GM19239 (cell line): ENCODE measurements at regions not wholly inside any gene's neighbourhood (a gene's known extent, or its start where the extent isn't known, plus 50 kb on each side); places are given as distances from the start of the nearest gene placed in this dataset.

ENCODE experiments used
- DNase-seq: peaks from one replicate; pipeline ENCODE4 v3.0.0; 2011; ENCODE audit warnings: low spot score; ENCODE audit not compliant: insufficient read length
- FAIRE-seq: peaks from 2 replicates; lab custom pipeline; 2011; peaks lifted over from hg19 to GRCh38; lab: Jason Lieb, UNC

- no peak for DNase-seq
Observed at GRCh38 chr7:18396953-18397352, 98.6 kb upstream of the HDAC9 start.

GRCh38 chr7:18399436-18400235, 95.9 kb upstream of the HDAC9 start:
- FAIRE-seq (peak; percentile 39), DNase-seq (no peak)

More at GRCh38 chr7:18396953-18397352, 98.6 kb upstream of the HDAC9 start:
- no peak for FAIRE-seq

DNA sequence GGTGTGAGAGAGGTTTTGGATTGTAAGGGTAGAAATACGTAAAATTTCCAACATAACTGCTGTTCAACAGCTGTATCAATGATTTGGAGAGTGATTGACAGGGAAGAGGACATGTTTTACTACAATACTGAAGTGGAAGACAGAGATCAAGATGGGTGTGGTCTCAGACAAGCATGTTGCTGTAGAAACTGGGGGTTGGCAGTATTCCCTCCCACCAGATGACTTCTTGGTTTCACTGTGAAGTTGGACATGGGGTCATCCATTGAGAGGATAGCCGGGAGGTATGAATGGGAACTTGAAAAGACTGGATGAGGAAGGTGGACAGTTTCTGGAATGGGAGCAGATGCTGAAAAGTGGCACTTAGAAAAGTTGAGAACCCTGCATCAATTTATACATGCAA, 95.3 kb upstream of the HDAC9 start:
- FAIRE-seq: no peak
- DNase-seq: no peak

DNA sequence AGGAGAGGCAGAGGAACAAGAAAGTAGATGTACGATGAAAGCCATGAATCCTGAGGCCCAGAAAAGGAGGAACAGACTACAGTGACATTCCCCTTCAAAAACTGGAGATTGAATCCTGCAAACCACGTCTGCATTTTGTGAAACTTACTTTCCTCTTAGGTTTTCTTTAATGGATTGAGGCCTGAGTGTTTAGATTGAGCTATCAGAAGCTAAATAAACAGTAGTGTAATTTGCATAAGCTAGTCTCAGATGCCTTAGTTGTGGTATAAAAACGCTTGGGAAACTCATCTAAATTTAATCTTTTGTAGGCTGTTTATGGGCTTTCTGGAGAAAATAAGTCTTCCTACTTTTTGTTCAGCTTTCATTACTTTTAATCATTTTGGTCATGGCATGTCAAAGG, 94.8 kb upstream of the HDAC9 start:
- DNase-seq (no peak), FAIRE-seq (no peak)

GRCh38 chr7:18401757-18402156, 93.8 kb upstream of the HDAC9 start:
- DNase-seq: no peak
- no peak for FAIRE-seq

GRCh38 chr7:18402488-18403183, 92.9 kb upstream of the HDAC9 start:
- DNase-seq (no peak), FAIRE-seq (no peak)

- DNase-seq (no peak), FAIRE-seq (no peak)
Observed at GRCh38 chr7:18405726-18406125, 89.8 kb upstream of the HDAC9 start.

DNA sequence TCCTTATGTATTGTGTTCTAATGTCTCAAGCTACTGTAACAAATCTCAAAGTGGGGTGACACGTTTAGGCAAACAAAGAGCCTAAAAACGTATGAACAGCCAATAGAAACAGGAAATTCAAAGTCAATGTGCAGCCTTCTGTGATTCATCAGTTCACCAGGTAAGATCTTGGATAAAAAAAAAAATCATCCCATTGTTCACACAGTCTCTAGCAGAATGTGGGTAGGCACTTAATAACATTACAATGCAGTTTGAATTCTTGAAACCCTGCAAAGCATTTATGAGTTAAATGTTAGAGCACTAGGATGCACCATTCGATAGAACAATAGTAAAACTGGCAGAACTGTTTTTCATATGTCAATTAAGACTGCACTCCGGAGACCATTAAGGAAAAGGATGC, 88.2 kb upstream of the HDAC9 start:
- DNase-seq (no peak), FAIRE-seq (no peak)

GRCh38 chr7:18408461-18408860, 87.1 kb upstream of the HDAC9 start:
- DNase-seq (no peak), FAIRE-seq (no peak)

- DNase-seq (no peak), FAIRE-seq (no peak)
Observed at GRCh38 chr7:18408868-18409267, 86.7 kb upstream of the HDAC9 start.

GRCh38 chr7:18413447-18413846, 82.1 kb upstream of the HDAC9 start:
- DNase-seq: no peak
- no peak for FAIRE-seq

DNA sequence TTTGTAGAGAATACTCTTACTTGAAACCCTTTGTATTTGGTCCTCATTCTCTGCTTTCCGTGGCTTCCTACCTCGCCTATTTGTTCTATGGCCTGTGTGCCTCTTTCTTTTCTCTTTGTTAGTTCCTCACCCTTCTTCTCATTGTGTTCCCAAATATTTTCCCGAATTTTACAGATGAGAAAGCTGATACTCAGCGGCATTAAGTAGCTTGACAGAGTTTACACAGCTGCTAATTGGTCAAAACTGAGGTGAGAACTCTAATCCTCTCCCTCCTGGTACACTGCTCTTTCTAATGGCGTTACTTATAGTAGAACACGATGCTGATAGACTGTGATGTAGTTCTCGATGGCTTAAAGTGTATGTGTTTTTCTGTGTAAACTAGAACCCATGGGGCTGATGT, 80.7 kb upstream of the HDAC9 start:
- no peak for FAIRE-seq
- no peak for DNase-seq

DNA sequence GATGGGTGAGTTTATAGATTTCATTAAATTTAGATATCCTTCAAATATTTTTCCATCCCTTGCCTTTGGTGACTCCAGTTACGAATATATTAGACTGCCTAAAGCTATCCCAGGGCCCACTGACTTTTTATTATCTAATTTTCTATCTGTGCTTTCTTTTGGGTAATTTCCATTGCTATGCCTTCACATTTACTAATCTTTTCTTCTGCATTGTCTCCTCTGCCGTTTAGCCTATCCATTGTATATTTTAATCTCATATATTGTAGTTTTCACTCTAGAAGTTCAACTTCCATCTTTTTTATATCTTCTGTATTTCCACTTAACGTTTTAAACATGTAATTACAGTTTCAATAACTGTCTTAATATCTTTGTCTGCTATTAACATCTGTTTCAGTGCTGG, 78.6 kb upstream of the HDAC9 start:
- FAIRE-seq (no peak), DNase-seq (no peak)

- FAIRE-seq: no peak
- DNase-seq: no peak
Observed at GRCh38 chr7:18419456-18419855, 76.1 kb upstream of the HDAC9 start.

GRCh38 chr7:18420108-18420507, 75.4 kb upstream of the HDAC9 start:
- FAIRE-seq (no peak), DNase-seq (no peak)

DNA sequence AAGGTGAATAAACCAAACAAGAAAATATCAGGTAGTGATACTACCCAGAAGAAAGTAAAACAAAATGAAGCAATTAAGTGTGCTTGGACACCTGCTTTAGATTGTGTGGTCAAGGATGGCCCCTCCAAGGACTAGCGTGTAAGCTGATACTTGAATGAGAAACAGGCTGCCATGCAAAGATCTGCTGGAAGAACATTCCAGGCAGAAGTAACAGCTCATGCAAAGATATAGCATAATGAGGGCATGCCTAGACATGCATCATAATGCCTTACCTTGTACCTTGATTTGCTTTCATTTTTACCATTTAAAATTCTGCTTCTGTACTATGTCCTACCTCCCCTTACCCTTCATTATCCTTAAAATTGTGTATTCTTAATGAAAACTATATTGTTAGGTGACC, 74.8 kb upstream of the HDAC9 start:
- DNase-seq (no peak), FAIRE-seq (peak; percentile 63)

- no peak for DNase-seq
- peak; percentile 14 for FAIRE-seq
Observed at GRCh38 chr7:18421297-18422002, 74.1 kb upstream of the HDAC9 start.

DNA sequence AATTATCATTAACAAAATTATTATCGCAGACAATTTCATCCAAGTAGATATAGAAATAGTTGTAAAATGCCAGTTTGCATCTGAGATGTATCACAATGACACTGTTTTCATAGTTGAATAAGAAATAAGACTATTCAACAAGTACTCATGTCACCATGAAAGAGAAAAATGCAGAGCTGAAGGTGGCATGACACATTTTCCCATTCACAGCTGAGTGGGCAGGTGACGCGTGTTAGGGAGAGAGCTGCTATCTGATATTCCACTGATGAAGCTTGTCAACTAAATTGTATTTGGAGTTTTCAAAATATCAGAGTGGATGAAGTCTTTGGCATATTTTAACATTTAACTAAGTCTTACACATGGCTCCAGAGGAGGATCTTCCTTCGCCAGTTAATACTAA, 70.3 kb upstream of the HDAC9 start:
- DNase-seq (no peak), FAIRE-seq (no peak)

DNA sequence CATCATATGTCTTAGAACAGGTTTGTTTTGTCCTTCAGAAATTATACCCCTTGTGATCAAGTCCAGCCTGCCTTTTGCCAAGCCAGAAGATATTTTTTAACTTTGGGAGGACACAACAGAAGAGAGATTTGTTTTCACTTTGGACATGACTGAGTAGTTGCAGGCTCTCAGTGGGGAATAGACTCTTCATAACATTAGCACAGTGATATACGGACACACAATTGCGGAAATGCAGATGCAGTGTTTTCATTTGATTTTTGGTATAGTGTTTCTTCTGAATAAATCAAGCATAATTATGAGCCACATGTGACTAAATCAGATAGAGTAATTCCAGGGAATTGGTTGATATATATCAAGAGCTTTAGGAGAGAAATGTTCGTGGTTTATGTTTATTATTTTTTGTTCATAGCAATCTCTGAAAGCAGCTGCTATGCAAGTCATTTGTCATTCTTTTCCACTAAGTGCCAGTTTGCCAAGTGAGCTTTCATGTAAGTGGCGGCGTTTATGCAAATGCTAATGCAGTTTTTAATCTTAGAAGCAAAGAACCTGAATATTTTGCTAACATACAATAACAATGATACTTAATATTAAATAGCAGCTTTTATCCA, 69.6 kb upstream of the HDAC9 start:
- FAIRE-seq: no peak
- no peak for DNase-seq

DNA sequence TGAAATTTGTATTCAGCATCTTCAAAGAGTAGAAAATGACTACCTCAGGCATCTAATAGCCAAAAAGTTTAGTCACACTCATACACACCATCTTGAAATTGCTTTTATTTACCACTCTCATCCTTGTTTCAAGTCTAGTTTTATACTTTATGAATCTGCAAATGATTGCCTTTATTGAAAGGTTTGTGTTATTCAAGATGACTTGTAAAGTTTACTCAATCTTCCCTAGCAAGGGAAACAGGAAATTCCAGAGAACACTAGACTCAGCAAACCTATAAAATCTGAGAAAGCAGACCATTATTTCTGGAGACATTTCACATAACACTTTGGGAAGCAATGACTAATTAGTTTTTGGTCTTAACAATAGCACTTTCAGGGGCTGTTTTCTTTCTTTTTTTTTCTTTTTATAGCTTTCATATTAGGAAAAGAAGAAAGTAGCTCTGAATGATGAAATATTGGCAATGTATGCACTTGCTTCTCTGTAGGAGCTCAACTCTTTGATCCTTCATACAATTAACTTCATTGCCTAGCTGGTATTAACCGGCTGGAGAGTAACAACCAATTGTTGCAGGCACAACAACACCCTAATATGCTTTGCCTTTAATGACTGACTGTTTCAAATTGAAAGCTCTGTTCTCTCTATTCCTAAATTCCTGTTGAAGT, 68.9 kb upstream of the HDAC9 start:
- DNase-seq (no peak), FAIRE-seq (no peak)
